GM12878 (cell line): ENCODE measurements at regions not wholly inside any gene's neighbourhood (a gene's known extent, or its start where the extent isn't known, plus 50 kb on each side); places are given as distances from the start of the nearest gene placed in this dataset.

Source experiments
- ATAC-seq: fragments of 200-7000 bp; cut with Tn5 transposase; 3 replicates; pipeline ENCODE4 v1.9.1; 2020; ENCODE audit warnings: mild to moderate bottlenecking, moderate library complexity
- BruUV-seq: library from RNA; stranded (reverse); fragments of 400-500 nt; replicated peaks from 2 replicates; lab custom pipeline; 2021; lab: Mats Ljungman, UMichigan
- CTCF ChIA-PET: fragments of 300-600 bp; sonication (Branson Sonifier 250); formaldehyde crosslinking; extraction: SDS; loops from one replicate; lab custom pipeline; 2021; ENCODE audit warnings: inconsistent platforms; lab: Yijun Ruan, JAX
- POLR2A ChIA-PET: fragments of 350-600 bp; formaldehyde crosslinking; extraction: SDS; loops from one replicate; lab custom pipeline; 2021; ENCODE audit warnings: inconsistent platforms; lab: Charles Lee
- RAD21 ChIA-PET: fragments of 300-600 bp; sonication (Branson Sonifier 250); formaldehyde crosslinking; loops from one replicate; lab custom pipeline; 2023; ENCODE audit warnings: antibody characterized with exemption; ENCODE audit not compliant: unreplicated experiment; lab: Charles Lee
- SMC1A ChIA-PET: fragments of 300-600 bp; sonication (Branson Sonifier 250); formaldehyde crosslinking; loops from one replicate; lab custom pipeline; 2023; ENCODE audit not compliant: unreplicated experiment, uncharacterized antibody; lab: Charles Lee
- DNase-seq: peaks from one replicate; pipeline ENCODE4 v3.0.0-alpha.2; 2011; ENCODE audit warnings: low read depth, low spot score
- FAIRE-seq: peaks from 3 replicates; lab custom pipeline; 2011; peaks lifted over from hg19 to GRCh38; lab: Jason Lieb, UNC
- H2AFZ ChIP-seq: 2 replicates; pipeline ENCODE4 v1.6.0; 2011; ENCODE audit warnings: low read depth, low read length, control low read depth; ENCODE audit not compliant: control insufficient read depth
- H3K27ac ChIP-seq: 2 replicates; pipeline ENCODE4 v1.5.1; 2011; ENCODE audit warnings: control low read depth; ENCODE audit not compliant: control insufficient read depth, insufficient read depth
- H3K27me3 ChIP-seq, 2 experiments: replicated peaks in 1 of 2; 2 replicates each; pipeline versions ENCODE4 v1.6.0 to v1.6.1; 2011; ENCODE audit warnings: low read length in 1 of 2; ENCODE audit not compliant: control insufficient read depth in 2 of 2, insufficient read depth in 2 of 2
- H3K36me3 ChIP-seq, 2 experiments: 2 replicates each; pipeline ENCODE4 v1.5.1; 2011; ENCODE audit warnings: low read length in 1 of 2; ENCODE audit not compliant: control insufficient read depth in 2 of 2, insufficient read depth in 2 of 2
- H3K4me1 ChIP-seq: 2 replicates; pipeline ENCODE4 v1.6.1; 2011; ENCODE audit warnings: mild to moderate bottlenecking, low read length, moderate library complexity, mixed read lengths; ENCODE audit not compliant: control insufficient read depth, insufficient read depth
- H3K4me2 ChIP-seq: 2 replicates; pipeline ENCODE4 v1.6.0; 2011; ENCODE audit warnings: control low read depth; ENCODE audit not compliant: control insufficient read depth, insufficient read depth
- H3K4me3 ChIP-seq: fragments of 200-600 bp; sonication (generic); 2 replicates; pipeline ENCODE4 v1.5.1; 2016
- H3K79me2 ChIP-seq: 2 replicates; pipeline ENCODE4 v1.6.0; 2011; ENCODE audit warnings: low read length; ENCODE audit not compliant: control insufficient read depth, insufficient read depth
- H3K9ac ChIP-seq: 2 replicates; pipeline ENCODE4 v1.8.0; 2011; ENCODE audit warnings: low read length, control low read depth, mixed read lengths; ENCODE audit not compliant: control insufficient read depth, insufficient read depth
- H3K9me3 ChIP-seq: replicated peaks from 3 replicates; pipeline ENCODE4 v1.5.1; 2011; ENCODE audit warnings: mild to moderate bottlenecking, low read length; ENCODE audit not compliant: control insufficient read depth, insufficient read depth
- H4K20me1 ChIP-seq: 2 replicates; pipeline ENCODE4 v1.6.0; 2011; ENCODE audit not compliant: control insufficient read depth, insufficient read depth
- FOS ChIP-seq: IDR thresholded peaks from 3 replicates; pipeline ENCODE4 v1.6.1; 2011; ENCODE audit warnings: borderline replicate concordance; ENCODE audit not compliant: insufficient read length; ENCODE audit errors: extremely low read depth
- MTA2 ChIP-seq: fragments of 450-650 bp; IDR thresholded peaks from 2 replicates; pipeline ENCODE4 v1.6.1; 2016; ENCODE audit warnings: low read depth, mild to moderate bottlenecking, moderate library complexity
- MYC ChIP-seq: IDR thresholded peaks from 2 replicates; pipeline ENCODE4 v1.6.1; 2011; ENCODE audit warnings: mild to moderate bottlenecking, low read length, moderate library complexity, inconsistent platforms; ENCODE audit not compliant: insufficient read depth, insufficient replicate concordance, insufficient read length, severe bottlenecking
- NBN ChIP-seq: fragments of 450-650 bp; IDR thresholded peaks from 2 replicates; pipeline ENCODE4 v1.6.1; 2016
- NR2C1 ChIP-seq: fragments of 450-650 bp; IDR thresholded peaks from 2 replicates; pipeline ENCODE4 v1.6.1; 2017; ENCODE audit warnings: antibody characterized with exemption, mild to moderate bottlenecking, moderate library complexity
- POLR2AphosphoS2 ChIP-seq: IDR thresholded peaks from 2 replicates; pipeline ENCODE4 v1.6.1; 2011; ENCODE audit warnings: low read depth, mild to moderate bottlenecking, low read length, improper control_type of control experiment, moderate library complexity
- RAD21 ChIP-seq: IDR thresholded peaks from 2 replicates; pipeline ENCODE4 v1.6.1; 2011; ENCODE audit warnings: mild to moderate bottlenecking, low read depth, low read length, moderate library complexity; ENCODE audit not compliant: insufficient read depth
- YY1 ChIP-seq: IDR thresholded peaks from 2 replicates; pipeline ENCODE4 v1.6.1; 2011; ENCODE audit warnings: low read depth, mild to moderate bottlenecking, low read length
- WGBS: methylation state at CpG from one replicate; pipeline ENCODE4 v1.1.6; 2016; ENCODE audit warnings: low lambda C conversion rate; ENCODE audit not compliant: insufficient replicate concordance, insufficient coverage; ENCODE audit errors: missing lambda C conversion rate; 5-methylcytosine and 5-hydroxymethylcytosine counted together
- in situ Hi-C: fragments of 300-500 bp; cut with MboI; formaldehyde crosslinking; loops from 9 replicates; pipeline ENCODE4 v1.14.3; 2018; ENCODE audit warnings: mixed read lengths
- intact Hi-C: fragments of 100-400 bp; cut with micrococcal nuclease; formaldehyde crosslinking; loops from one replicate; pipeline ENCODE4 v1.14.2; 2022; ENCODE audit not compliant: unreplicated experiment
- TF ChIP-seq, protein P1 (sequence below): IDR thresholded peaks from 2 replicates; pipeline ENCODE4 v1.6.1; 2012; ENCODE audit warnings: mild to moderate bottlenecking, low read depth, low read length
- TF ChIP-seq, protein P2 (sequence below): fragments of 450-650 bp; formaldehyde crosslinking; IDR thresholded peaks from 2 replicates; pipeline ENCODE4 v1.4.0; 2020; ENCODE audit warnings: mild to moderate bottlenecking, moderate library complexity

DNA sequence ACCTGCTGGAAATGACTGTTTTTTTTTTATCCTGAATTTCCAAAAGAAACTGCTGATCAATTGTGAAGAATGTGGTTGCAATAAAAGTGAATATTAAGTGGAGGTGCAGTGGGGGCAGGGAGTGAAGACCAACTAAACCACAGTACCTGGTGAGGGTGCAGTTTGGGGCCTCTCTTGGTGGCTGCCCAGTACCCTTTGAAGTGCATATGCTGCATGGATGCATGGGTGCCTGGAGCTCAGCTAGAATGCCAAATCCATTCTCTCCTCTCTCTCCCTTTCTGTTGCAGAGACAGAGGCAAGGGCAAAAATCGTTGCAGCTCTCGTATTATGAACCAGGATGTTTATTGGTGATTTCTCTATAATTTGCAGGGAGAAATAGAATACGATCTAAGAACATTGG lies 420.5 kb upstream of the ONECUT1 start:
- Histone ChIP-seq H3K27ac (no peak overlapping the region), H3K4me2 (no peak overlapping the region), H3K79me2 (no peaks in the 10 kb centered on the region), H3K9ac (no peak overlapping the region), H3K4me3 (no peak overlapping the region), H2AFZ (no peak overlapping the region), H3K9me3 (no peaks in the 10 kb centered on the region), H3K27me3 (no peaks in the 10 kb centered on the region), H4K20me1 (no peaks in the 10 kb centered on the region), H3K36me3 (no peaks in the 10 kb centered on the region), H3K4me1 (no peaks in the 10 kb centered on the region)
- intact Hi-C loops, result no loop called here
- ChIA-PET CTCF (interaction anchor here (1.0 kb wide), 1 partner anchor 12 kb away, joined by 3 read pairs; no protein-coding TSS in a partner anchor), POLR2A (no interaction called here), RAD21 (interaction anchor here (0.8 kb wide), 1 partner anchor 499 kb away, joined by 3 read pairs; no protein-coding TSS in a partner anchor), SMC1A (interaction anchor here (0.6 kb wide), 1 partner anchor 12 kb away, joined by 3 read pairs; no protein-coding TSS in a partner anchor)
- in situ Hi-C loops, result no loop called here
- TF ChIP-seq POLR2AphosphoS2, result no peak
- TF ChIP-seq YY1, result no peak
- DNase-seq (no peak), FAIRE-seq (no peak), ATAC-seq (no peak)
- no TSS peak for BruUV-seq
- WGBS, result 13% methylated on average over 3 of the region's 3 CpGs

DNA sequence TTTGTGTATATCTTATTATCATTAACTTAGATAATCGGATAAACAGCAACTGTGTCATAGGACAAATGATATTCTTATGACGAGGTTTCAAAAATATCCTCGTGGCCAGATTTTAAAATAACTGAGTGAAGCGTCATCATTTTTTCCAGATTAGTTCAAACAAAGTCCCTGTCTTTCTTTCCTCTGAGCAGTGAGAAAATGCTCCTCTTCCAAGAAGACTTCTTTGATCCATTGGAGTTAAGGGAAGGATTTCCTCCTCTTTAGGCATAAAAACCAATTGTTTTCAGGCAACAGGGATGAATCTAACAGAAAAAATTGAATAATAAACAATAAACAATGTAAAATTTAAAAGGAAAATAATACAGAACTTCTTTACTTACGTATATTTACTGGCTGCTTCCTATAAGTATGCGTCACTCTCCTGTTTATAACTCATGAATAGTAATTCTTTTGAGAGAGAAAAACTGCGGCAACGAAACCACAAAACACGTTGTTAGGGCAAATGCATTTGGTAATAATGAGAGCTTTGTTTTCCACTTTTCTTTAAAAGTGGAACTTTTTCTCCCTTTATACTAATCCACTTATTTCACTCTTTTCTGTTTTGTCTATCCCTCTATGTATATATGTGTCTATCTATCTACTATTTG lies 419.4 kb upstream of the ONECUT1 start:
- intact Hi-C loops (no loop called here), in situ Hi-C loops (no loop called here)
- Histone ChIP-seq H3K9ac (no peak overlapping the region), H3K27me3 (no peaks in the 10 kb centered on the region), H3K79me2 (no peaks in the 10 kb centered on the region), H3K27ac (no peak overlapping the region), H3K4me2 (no peak overlapping the region), H3K36me3 (no peaks in the 10 kb centered on the region), H2AFZ (no peak overlapping the region), H3K9me3 (no peaks in the 10 kb centered on the region), H3K4me3 (no peak overlapping the region), H4K20me1 (no peaks in the 10 kb centered on the region), H3K4me1 (no peaks in the 10 kb centered on the region)
- 33% methylated on average over 9 of the region's 9 CpGs for WGBS
- ChIA-PET SMC1A (no interaction called here), RAD21 (no interaction called here), CTCF (no interaction called here), POLR2A (no interaction called here)
- ATAC-seq, result no peak
- no peak for DNase-seq
- FAIRE-seq, result no peak
- no TSS peak for BruUV-seq
- no peak for TF ChIP-seq NBN
- TF ChIP-seq, protein P1, sequence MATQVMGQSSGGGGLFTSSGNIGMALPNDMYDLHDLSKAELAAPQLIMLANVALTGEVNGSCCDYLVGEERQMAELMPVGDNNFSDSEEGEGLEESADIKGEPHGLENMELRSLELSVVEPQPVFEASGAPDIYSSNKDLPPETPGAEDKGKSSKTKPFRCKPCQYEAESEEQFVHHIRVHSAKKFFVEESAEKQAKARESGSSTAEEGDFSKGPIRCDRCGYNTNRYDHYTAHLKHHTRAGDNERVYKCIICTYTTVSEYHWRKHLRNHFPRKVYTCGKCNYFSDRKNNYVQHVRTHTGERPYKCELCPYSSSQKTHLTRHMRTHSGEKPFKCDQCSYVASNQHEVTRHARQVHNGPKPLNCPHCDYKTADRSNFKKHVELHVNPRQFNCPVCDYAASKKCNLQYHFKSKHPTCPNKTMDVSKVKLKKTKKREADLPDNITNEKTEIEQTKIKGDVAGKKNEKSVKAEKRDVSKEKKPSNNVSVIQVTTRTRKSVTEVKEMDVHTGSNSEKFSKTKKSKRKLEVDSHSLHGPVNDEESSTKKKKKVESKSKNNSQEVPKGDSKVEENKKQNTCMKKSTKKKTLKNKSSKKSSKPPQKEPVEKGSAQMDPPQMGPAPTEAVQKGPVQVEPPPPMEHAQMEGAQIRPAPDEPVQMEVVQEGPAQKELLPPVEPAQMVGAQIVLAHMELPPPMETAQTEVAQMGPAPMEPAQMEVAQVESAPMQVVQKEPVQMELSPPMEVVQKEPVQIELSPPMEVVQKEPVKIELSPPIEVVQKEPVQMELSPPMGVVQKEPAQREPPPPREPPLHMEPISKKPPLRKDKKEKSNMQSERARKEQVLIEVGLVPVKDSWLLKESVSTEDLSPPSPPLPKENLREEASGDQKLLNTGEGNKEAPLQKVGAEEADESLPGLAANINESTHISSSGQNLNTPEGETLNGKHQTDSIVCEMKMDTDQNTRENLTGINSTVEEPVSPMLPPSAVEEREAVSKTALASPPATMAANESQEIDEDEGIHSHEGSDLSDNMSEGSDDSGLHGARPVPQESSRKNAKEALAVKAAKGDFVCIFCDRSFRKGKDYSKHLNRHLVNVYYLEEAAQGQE, result no peak
- TF ChIP-seq, protein P2, sequence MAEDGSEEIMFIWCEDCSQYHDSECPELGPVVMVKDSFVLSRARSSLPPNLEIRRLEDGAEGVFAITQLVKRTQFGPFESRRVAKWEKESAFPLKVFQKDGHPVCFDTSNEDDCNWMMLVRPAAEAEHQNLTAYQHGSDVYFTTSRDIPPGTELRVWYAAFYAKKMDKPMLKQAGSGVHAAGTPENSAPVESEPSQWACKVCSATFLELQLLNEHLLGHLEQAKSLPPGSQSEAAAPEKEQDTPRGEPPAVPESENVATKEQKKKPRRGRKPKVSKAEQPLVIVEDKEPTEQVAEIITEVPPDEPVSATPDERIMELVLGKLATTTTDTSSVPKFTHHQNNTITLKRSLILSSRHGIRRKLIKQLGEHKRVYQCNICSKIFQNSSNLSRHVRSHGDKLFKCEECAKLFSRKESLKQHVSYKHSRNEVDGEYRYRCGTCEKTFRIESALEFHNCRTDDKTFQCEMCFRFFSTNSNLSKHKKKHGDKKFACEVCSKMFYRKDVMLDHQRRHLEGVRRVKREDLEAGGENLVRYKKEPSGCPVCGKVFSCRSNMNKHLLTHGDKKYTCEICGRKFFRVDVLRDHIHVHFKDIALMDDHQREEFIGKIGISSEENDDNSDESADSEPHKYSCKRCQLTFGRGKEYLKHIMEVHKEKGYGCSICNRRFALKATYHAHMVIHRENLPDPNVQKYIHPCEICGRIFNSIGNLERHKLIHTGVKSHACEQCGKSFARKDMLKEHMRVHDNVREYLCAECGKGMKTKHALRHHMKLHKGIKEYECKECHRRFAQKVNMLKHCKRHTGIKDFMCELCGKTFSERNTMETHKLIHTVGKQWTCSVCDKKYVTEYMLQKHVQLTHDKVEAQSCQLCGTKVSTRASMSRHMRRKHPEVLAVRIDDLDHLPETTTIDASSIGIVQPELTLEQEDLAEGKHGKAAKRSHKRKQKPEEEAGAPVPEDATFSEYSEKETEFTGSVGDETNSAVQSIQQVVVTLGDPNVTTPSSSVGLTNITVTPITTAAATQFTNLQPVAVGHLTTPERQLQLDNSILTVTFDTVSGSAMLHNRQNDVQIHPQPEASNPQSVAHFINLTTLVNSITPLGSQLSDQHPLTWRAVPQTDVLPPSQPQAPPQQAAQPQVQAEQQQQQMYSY (CRISPR knock-in tag), result no peak
- no peak for TF ChIP-seq MYC
- TF ChIP-seq NR2C1, result no peak
- TF ChIP-seq MTA2, result no peak
- TF ChIP-seq RAD21, result no peak
- TF ChIP-seq FOS, result no peak
